Upper lobe of right lung (tissue), 1 donor: ENCODE measurements at regions not wholly inside any gene's neighbourhood (a gene's known extent, or its start where the extent isn't known, plus 50 kb on each side); places are given as distances from the start of the nearest gene placed in this dataset.
"Not testable (repeated sequence)": the region's sequence is repeated elsewhere in the genome, so short reads cannot be mapped to it uniquely, and the experiment has no call there.

Experiments
- ATAC-seq: fragments of 200-7000 bp; cut with Tn5 transposase; one replicate; pipeline ENCODE4 v1.9.1; 2020; ENCODE audit warnings: mild to moderate bottlenecking, moderate library complexity
- DNase-seq: peaks from one replicate; pipeline ENCODE4 v3.0.0-alpha.2; 2020
- H3K27ac ChIP-seq: fragments of 200-600 bp; one replicate; pipeline ENCODE4 v1.8.0; 2022
- H3K27me3 ChIP-seq: fragments of 200-600 bp; one replicate; pipeline ENCODE4 v1.8.0; 2022; ENCODE audit warnings: mild to moderate bottlenecking
- H3K36me3 ChIP-seq: fragments of 200-600 bp; one replicate; pipeline ENCODE4 v1.8.0; 2022
- H3K4me1 ChIP-seq: fragments of 200-600 bp; one replicate; pipeline ENCODE4 v1.8.0; 2022
- H3K4me3 ChIP-seq: fragments of 200-600 bp; one replicate; pipeline ENCODE4 v1.8.0; 2022; ENCODE audit warnings: mild to moderate bottlenecking
- H3K9me3 ChIP-seq: fragments of 200-600 bp; one replicate; pipeline ENCODE4 v1.8.0; 2022
- intact Hi-C: fragments of 100-400 bp; cut with DNase I; formaldehyde crosslinking; loops from one replicate; pipeline ENCODE4 v1.11.0; 2022
- TF ChIP-seq, protein P1 (sequence below): fragments of 200-600 bp; IDR thresholded peaks from one replicate; pipeline ENCODE4 v1.8.0; 2022; ENCODE audit warnings: antibody characterized with exemption
- donor health status: DM: no; HTN: yes; CAD: no; lungs with severe emphysema.

DNA sequence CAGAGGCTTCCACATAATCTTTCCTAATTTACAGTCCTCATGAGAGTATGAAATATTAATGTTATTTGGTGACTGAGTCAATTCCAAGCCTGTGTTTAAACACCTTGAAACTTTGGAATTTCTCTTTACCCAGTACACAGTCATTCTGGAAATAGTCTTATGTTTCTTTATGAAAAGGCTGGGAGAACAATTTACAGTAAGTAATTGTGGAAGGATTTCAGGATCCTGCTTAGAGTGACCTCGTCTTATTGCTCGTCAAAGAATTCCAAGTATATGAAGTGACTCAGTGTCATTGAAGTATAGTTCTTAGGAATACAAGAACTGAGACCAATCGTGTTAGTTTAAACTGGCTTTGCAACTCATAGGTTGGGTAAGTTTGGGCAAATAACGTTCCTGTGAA, 634.2 kb downstream of the SLC16A7 start:
- ATAC-seq (no peak), DNase-seq (no peak)
- intact Hi-C loops, result no loop called here
- H3K9me3 ChIP-seq, result no peaks in the 10 kb centered on the region
- TF ChIP-seq, protein P1, sequence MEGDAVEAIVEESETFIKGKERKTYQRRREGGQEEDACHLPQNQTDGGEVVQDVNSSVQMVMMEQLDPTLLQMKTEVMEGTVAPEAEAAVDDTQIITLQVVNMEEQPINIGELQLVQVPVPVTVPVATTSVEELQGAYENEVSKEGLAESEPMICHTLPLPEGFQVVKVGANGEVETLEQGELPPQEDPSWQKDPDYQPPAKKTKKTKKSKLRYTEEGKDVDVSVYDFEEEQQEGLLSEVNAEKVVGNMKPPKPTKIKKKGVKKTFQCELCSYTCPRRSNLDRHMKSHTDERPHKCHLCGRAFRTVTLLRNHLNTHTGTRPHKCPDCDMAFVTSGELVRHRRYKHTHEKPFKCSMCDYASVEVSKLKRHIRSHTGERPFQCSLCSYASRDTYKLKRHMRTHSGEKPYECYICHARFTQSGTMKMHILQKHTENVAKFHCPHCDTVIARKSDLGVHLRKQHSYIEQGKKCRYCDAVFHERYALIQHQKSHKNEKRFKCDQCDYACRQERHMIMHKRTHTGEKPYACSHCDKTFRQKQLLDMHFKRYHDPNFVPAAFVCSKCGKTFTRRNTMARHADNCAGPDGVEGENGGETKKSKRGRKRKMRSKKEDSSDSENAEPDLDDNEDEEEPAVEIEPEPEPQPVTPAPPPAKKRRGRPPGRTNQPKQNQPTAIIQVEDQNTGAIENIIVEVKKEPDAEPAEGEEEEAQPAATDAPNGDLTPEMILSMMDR, result no peak
- H3K4me3 ChIP-seq, result no peak overlapping the region
- no peaks in the 10 kb centered on the region for H3K4me1 ChIP-seq
- H3K36me3 ChIP-seq, result no peaks in the 10 kb centered on the region
- H3K27me3 ChIP-seq, result no peaks in the 10 kb centered on the region
- no peak overlapping the region for H3K27ac ChIP-seq

DNA sequence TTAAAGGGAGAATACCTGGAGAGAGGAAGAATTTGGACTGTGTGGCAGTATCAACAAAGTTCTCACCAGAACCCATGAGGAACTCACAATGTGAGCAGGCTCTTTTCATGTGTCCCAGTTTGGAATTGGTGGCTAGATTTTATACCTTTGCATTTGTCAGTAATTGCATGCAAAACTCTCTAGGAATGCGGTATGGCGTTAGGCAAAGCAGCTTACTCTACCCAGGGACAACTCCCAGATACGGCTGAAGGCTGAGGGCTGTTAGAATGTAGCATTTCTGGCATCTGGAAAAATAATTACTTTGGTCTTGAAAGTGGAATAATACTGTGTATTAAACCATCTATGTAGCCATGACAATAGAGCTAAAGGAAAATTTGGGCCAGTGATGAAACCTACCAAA, 635.5 kb downstream of the SLC16A7 start:
- H3K36me3 ChIP-seq, result no peaks in the 10 kb centered on the region
- no peaks in the 10 kb centered on the region for H3K4me1 ChIP-seq
- H3K27ac ChIP-seq, result no peak overlapping the region
- H3K9me3 ChIP-seq, result no peaks in the 10 kb centered on the region
- H3K4me3 ChIP-seq, result no peak overlapping the region
- no peak for DNase-seq
- no peak for ATAC-seq
- TF ChIP-seq, protein P1, result no peak
- H3K27me3 ChIP-seq, result no peaks in the 10 kb centered on the region
- intact Hi-C loops, result no loop called here

DNA sequence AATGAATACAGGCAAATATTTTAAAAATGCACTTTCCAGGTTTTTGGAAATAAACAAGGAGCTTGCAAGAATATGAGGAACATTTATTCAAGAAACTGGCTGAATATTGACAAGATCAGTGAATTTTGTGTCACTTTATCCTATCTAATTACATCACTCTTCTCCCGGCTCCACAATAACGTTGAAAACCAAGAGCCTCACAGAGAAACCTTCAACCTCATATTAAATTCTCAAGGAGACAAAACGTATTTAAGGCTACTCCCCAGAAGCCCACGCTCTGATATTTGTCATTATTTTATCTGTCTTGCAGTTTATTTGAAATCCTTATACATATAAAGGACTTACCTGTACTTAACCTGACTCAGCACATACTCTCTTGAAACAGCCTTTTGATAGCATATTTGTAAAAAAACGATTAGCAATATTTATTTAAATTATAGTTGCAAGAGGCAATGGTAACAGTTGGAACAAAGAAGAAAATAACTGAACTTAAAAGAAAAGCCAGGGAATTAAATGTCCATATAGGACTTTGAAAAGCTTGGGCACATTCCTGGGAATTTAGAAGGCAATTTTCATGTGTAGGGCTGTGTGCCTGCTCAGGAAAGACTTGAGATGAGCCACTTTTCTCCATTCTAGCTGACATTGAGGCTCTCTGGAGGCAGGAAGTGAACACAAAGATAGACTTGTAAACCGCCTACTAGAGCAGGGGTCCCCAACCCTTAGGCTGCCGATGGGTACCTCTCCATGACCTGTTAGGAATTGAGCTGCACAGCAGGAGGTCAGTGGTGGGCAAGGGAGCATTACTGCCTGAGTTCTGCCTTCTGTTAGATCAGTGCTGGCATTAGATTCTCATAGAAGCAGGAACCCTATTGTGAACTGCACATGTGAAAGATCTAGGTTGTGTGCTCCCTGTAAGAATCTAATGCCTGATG, 636.4 kb downstream of the SLC16A7 start:
- ATAC-seq, result no peak
- Histone ChIP-seq H3K36me3 (no peaks in the 10 kb centered on the region), H3K27ac (no peak overlapping the region), H3K4me1 (no peaks in the 10 kb centered on the region), H3K4me3 (no peak overlapping the region), H3K9me3 (no peaks in the 10 kb centered on the region), H3K27me3 (no peaks in the 10 kb centered on the region)
- intact Hi-C loops, result no loop called here
- TF ChIP-seq, protein P1, result no peak
- no peak for DNase-seq

DNA sequence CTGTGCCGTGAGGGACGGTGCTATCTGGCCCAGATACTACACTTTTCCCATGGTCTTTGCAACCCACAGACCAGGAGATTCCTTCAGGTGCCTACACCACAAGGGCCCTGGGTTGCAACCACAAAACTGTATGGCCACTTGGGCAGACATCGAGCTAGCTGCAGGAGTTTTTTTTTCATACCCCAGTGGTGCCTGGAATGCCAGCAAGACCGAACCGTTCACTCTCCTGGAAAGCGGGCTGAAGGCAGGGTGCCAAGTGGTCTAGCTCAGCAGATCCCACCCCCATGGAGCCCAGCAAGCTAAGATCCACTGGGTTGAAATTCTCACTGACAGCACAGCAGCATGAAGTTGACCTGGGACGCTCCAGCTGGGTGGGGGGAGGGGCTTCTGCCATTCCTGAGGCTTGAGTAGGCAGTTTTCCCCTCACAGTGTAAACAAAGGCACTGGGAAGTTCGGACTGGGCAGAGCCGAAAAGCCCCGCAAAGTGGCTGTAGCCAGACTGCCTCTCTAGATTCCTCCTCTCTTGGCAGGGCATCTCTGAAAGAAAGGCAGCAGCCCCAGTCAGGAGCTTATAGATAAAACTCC, 638.9 kb downstream of the SLC16A7 start:
- H3K27ac ChIP-seq, H3K9me3 ChIP-seq, ATAC-seq, H3K4me3 ChIP-seq, H3K36me3 ChIP-seq, DNase-seq, intact Hi-C loops, H3K27me3 ChIP-seq, H3K4me1 ChIP-seq: not testable (repeated sequence)

DNA sequence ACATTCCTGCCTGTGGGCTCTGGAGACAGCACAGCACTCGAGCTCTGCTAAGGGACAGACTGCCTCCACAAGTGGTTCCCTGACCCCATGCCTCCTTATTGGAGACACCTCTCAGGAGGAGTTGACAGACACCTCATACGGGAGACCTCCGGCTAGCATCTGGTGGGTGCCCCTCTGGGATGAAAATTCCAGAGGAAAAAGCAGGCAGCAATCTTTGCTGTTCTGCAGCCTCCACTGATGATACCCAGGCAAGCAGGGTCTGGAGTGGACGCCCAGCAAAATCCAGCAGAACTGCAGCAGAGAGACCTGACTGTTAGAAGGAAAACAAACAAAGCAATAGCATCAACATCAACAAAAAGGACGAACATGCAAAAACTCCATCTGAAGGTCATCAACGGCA, 639.4 kb downstream of the SLC16A7 start:
- H3K4me3 ChIP-seq, result no peak overlapping the region
- no peaks in the 10 kb centered on the region for H3K9me3 ChIP-seq
- H3K36me3 ChIP-seq, result no peaks in the 10 kb centered on the region
- ATAC-seq, result no peak
- intact Hi-C loops, result no loop called here
- no peaks in the 10 kb centered on the region for H3K4me1 ChIP-seq
- no peaks in the 10 kb centered on the region for H3K27me3 ChIP-seq
- DNase-seq, result no peak
- TF ChIP-seq, protein P1, result no peak
- H3K27ac ChIP-seq, result no peak overlapping the region

GRCh38 chr12:60236416-60236815, 640.6 kb downstream of the SLC16A7 start:
- H3K27ac ChIP-seq, ATAC-seq, H3K36me3 ChIP-seq, intact Hi-C loops, H3K27me3 ChIP-seq, H3K4me1 ChIP-seq, H3K4me3 ChIP-seq, DNase-seq, H3K9me3 ChIP-seq: not testable (repeated sequence)
